D721Med (cell line): ENCODE measurements at regions not wholly inside any gene's neighbourhood (a gene's known extent, or its start where the extent isn't known, plus 50 kb on each side); places are given as distances from the start of the nearest gene placed in this dataset.

Experiments
- DNase-seq: peaks from one replicate; pipeline ENCODE4 v3.0.0; 2011; ENCODE audit warnings: low spot score; ENCODE audit not compliant: insufficient read length
- FAIRE-seq: peaks from 2 replicates; lab custom pipeline; 2011; peaks lifted over from hg19 to GRCh38; lab: Jason Lieb, UNC
- CTCF ChIP-seq: IDR thresholded peaks from 2 replicates; pipeline ENCODE4 v1.5.1; 2012; ENCODE audit warnings: mild to moderate bottlenecking, control low read depth; ENCODE audit not compliant: insufficient read depth; ENCODE audit errors: missing control alignments

- no peak for FAIRE-seq
- TF ChIP-seq CTCF: no peak
- no peak for DNase-seq
Measured at GRCh38 chr14:76617440-76617839, 143.8 kb upstream of the VASH1 start.

- no peak for TF ChIP-seq CTCF
Measured at GRCh38 chr14:76636602-76637001, 124.7 kb upstream of the VASH1 start.

GRCh38 chr14:76638841-76639240, 122.4 kb upstream of the VASH1 start:
- DNase-seq (no peak), FAIRE-seq (no peak)
- TF ChIP-seq CTCF: no peak

More at GRCh38 chr14:76636602-76637001, 124.7 kb upstream of the VASH1 start:
- DNase-seq: no peak
- no peak for FAIRE-seq

GRCh38 chr14:76639606-76640229, 121.5 kb upstream of the VASH1 start:
- FAIRE-seq (no peak), DNase-seq (no peak)
- TF ChIP-seq CTCF: no peak

- no peak for TF ChIP-seq CTCF
- DNase-seq: no peak
- FAIRE-seq: no peak
Measured at GRCh38 chr14:76640923-76641395, 120.3 kb upstream of the VASH1 start.

GRCh38 chr14:76641541-76641940, 119.7 kb upstream of the VASH1 start:
- no peak for FAIRE-seq
- no peak for DNase-seq
- no peak for TF ChIP-seq CTCF

GRCh38 chr14:76643887-76644286, 117.4 kb upstream of the VASH1 start:
- FAIRE-seq (no peak), DNase-seq (no peak)
- TF ChIP-seq CTCF: no peak
